Hypothalamus (tissue), 51 donors: ENCODE measurements at regions not wholly inside any gene's neighbourhood (a gene's known extent, or its start where the extent isn't known, plus 50 kb on each side); places are given as distances from the start of the nearest gene placed in this dataset.
"Not testable (repeated sequence)": the region's sequence is repeated elsewhere in the genome, so short reads cannot be mapped to it uniquely, and the experiment has no call there.

Experiments
- DNase-seq, 51 donors: peaks; one replicate each; lab custom pipeline; 2025; lab: John Stamatoyannopoulos, UW

GRCh38 chr5:17326600-17327037, 109.2 kb downstream of the BASP1 start:
- DNase-seq: no peak

- no peak for DNase-seq
These were observed 109.7 kb downstream of the BASP1 start for GRCh38 chr5:17327048-17327625.

- DNase-seq: no peak
These were observed 112.1 kb downstream of the BASP1 start for GRCh38 chr5:17329571-17329970.

GRCh38 chr5:17330386-17330785, 113.0 kb downstream of the BASP1 start:
- no peak for DNase-seq

- no peak for DNase-seq
These were observed 114.2 kb downstream of the BASP1 start for GRCh38 chr5:17331651-17332050.

GRCh38 chr5:17333755-17334154, 116.3 kb downstream of the BASP1 start:
- no peak for DNase-seq

GRCh38 chr5:17336054-17336453, 118.6 kb downstream of the BASP1 start:
- no peak for DNase-seq

- DNase-seq: not testable (repeated sequence)
These were observed 119.3 kb downstream of the BASP1 start for GRCh38 chr5:17336723-17337122.

- DNase-seq: no peak
These were observed 122.4 kb downstream of the BASP1 start for GRCh38 chr5:17339841-17340240.

- no peak for DNase-seq
These were observed 122.9 kb downstream of the BASP1 start for GRCh38 chr5:17340379-17340778.

- no peak for DNase-seq
These were observed 123.4 kb downstream of the BASP1 start for GRCh38 chr5:17340819-17341218.

- no peak for DNase-seq
These were observed 126.2 kb downstream of the BASP1 start for GRCh38 chr5:17343675-17344074.

- no peak for DNase-seq
These were observed 129.4 kb downstream of the BASP1 start for GRCh38 chr5:17346811-17347210.

GRCh38 chr5:17352223-17352622, 134.8 kb downstream of the BASP1 start:
- DNase-seq: no peak

GRCh38 chr5:17354265-17354664, 136.8 kb downstream of the BASP1 start:
- no peak for DNase-seq

- no peak for DNase-seq
These were observed 138.3 kb downstream of the BASP1 start for GRCh38 chr5:17355586-17356346.

GRCh38 chr5:17356551-17356950, 139.1 kb downstream of the BASP1 start:
- DNase-seq: no peak

GRCh38 chr5:17357504-17357903, 140.1 kb downstream of the BASP1 start:
- no peak for DNase-seq

GRCh38 chr5:17358031-17358430, 140.0 kb upstream of the TAF11L2 start:
- no peak for DNase-seq

- no peak for DNase-seq
These were observed 138.5 kb upstream of the TAF11L2 start for GRCh38 chr5:17359451-17360011.

GRCh38 chr5:17360879-17361278, 137.2 kb upstream of the TAF11L2 start:
- no peak for DNase-seq

GRCh38 chr5:17361331-17361730, 136.7 kb upstream of the TAF11L2 start:
- no peak for DNase-seq
